ENCODE measurements at regions not wholly inside any gene's neighbourhood (a gene's known extent, or its start where the extent isn't known, plus 50 kb on each side); places are given as distances from the start of the nearest gene placed in this dataset.
"Not testable (repeated sequence)": the region's sequence is repeated elsewhere in the genome, so short reads cannot be mapped to it uniquely, and the experiment has no call there.

- in situ Hi-C loops (cut with HindIII; ENCODE audit: low sequenced_read_pairs), result no loop called here
Measured at GRCh38 chrX:120755066-120755846, 120.4 kb downstream of the CT47B1 start.

DNA sequence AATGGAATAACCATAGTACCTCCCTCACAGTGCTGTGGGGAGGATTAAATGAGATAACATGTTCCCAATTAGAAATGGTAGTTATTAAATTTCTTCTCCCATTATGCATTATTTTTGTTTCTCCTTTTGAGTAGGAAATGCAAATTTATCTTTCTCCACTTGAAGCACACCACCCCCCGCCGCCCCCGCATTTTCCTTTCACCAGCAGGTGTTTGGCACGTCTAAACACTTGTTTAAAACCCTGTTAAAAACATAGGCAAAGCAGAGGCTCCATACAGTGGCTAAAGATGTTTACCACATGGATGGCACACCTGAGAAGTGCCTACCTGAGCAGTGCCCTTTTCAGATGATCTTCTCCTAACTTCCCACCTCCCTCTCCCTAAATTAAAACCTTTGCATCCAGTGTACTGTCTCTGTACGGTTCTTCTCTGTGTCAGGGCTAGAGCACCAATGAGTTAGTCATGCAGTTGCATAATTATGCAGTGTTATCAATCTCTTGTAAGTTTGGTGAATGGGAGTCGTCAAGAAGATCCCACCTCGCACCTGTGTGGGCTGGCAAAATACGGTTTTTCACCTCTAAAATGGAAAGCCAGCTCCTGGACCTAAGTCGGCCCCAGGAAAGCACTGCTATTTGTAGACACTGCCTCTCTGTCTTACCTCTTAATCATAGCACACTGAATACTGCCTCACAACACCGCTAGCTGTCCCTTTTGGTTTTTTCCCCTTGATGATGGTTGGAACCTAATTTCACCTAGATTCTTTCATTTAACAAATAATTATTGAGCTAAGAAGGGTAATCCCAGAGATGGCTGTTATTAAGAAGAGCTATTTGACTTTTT, 122.0 kb downstream of the CT47B1 start:
- in situ Hi-C loops (cut with HindIII; ENCODE audit: low sequenced_read_pairs), result no loop called here
- DNase-seq (ENCODE audit: low spot score), result no peak

More at GRCh38 chrX:120755066-120755846, 120.4 kb downstream of the CT47B1 start:
- DNase-seq (ENCODE audit: low spot score), result no peak

GRCh38 chrX:120752431-120753082, 122.7 kb upstream of the C1GALT1C1 start:
- in situ Hi-C loops (cut with HindIII; ENCODE audit: low sequenced_read_pairs), result no loop called here
- DNase-seq (ENCODE audit: low spot score), result no peak

- DNase-seq (ENCODE audit: low spot score), result no peak
- in situ Hi-C loops (cut with HindIII; ENCODE audit: low sequenced_read_pairs), result no loop called here
Measured at GRCh38 chrX:120751683-120752082, 121.8 kb upstream of the C1GALT1C1 start.

DNA sequence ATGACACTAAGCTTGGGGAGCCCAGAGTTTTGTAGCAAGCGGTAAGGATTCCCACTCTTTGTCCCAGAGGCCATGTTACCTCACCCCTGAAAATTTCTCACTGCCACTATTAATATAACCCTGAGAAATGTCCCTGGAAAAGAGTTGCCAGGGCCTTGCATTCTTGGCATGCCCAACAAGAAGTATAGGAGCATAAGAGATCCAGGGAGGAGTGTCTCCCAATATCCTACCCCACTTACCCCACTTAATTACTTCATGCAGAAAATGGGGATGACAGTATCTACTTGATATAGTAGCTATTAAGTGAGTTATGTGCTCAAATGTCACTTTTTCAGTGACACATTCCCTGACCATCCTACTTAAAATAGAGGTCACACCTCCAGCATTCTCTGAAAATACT, 120.5 kb upstream of the C1GALT1C1 start:
- in situ Hi-C loops (cut with HindIII; ENCODE audit: low sequenced_read_pairs), result no loop called here

GRCh38 chrX:120749141-120749846, 119.4 kb upstream of the C1GALT1C1 start:
- in situ Hi-C loops (cut with HindIII; ENCODE audit: low sequenced_read_pairs), result no loop called here
- DNase-seq (ENCODE audit: low spot score), result no peak

More for the DNA sequence above, 120.5 kb upstream of the C1GALT1C1 start:
- DNase-seq (ENCODE audit: low spot score), result no peak

DNA sequence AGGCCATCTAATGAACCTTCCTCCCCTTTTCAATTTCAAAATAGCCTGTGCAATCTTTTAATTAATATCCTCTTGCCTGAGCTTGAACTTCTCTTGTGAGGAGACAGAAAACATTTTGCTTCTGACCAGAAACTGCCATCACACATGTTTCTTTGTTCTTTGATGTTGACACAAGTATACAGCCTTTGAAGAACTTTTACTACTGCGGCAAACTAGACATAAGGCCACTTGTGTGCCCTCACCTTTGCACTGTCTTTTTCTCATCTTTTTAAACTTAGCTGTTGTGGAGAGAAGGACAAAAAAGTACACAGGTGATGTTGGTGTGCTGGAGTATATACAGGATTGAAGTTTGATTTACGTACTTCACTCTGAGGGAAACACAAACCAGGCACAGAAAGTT, 116.3 kb upstream of the C1GALT1C1 start:
- in situ Hi-C loops (cut with HindIII; ENCODE audit: low sequenced_read_pairs), result no loop called here
- DNase-seq (ENCODE audit: low spot score), result no peak

DNA sequence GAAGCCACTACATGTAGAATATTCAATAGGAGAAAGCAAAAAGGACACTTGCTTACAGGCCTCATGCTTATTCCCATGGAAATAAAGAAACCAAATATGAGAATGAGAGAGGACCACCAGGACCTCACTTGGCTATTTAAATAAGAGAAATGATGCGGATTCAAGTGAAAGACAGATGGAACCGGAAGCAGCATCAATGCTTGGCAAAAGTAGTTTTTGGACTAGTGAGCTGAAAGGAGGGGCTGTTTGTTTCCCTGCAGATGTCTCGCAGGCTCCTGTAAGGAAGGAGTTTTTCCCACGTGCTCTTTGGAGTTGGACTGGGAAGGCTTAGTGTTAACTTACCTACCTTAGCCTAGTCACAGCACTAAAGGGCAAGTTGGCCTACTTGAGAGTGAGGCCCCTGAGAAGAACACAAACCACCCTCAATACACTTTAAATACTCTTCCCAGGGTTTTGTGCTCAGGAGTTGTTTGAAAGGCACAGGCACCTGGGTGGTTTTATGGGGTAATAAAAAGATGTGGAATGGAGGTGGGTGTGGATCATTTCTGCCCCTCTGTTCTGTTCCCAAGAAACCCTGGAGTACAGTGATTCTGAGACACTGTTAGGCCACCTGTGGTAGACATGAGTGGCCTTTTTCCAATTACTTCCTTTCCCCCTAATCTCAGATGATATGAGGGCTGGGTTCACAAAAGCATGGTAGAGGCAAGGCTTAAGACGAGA, 113.3 kb upstream of the C1GALT1C1 start:
- in situ Hi-C loops (cut with HindIII; ENCODE audit: low sequenced_read_pairs), result no loop called here
- no peak for DNase-seq (ENCODE audit: low spot score)

DNA sequence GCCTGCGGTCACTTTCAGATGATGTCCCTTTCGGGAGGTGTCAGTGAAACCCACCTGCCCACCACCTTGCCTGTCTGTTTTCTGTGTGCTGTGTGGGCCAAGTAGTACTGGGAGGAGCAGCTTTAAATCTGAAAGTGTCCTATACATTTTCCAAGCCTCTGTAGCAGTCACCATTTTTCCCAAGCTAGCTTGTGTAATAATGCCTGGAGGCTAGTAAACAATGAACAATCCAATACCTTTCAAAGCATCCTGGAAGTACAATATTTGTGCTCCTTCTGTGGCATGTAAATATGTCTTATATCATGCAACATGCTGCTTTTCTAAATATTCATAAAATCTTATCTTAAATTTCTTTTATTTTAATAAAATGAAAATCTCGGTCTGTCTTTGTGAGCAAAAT, 111.6 kb upstream of the C1GALT1C1 start:
- in situ Hi-C loops (cut with HindIII; ENCODE audit: low sequenced_read_pairs), result no loop called here
- DNase-seq (ENCODE audit: low spot score), result no peak

DNA sequence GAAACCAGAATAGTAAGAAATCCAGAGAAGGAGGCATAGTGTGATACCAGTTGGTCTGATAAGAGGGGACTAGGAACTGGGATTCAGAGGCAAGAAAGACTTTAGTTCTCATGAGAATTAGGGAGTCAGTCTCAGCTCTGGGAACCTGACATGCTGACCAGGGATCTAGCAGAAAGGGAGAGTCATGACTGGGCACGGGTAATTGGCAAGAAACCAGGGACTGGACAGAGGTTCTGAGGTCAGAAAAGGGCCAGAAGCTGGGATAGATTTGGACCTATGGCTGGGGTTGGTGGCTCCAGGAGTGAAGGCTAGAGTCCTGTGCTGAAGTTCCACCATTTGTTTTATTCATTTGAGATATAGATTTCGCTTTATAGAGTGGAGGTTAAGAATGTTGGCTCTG, 110.2 kb upstream of the C1GALT1C1 start:
- in situ Hi-C loops (cut with HindIII; ENCODE audit: low sequenced_read_pairs), result no loop called here
- no peak for DNase-seq (ENCODE audit: low spot score)

GRCh38 chrX:120739300-120739699, 109.4 kb upstream of the C1GALT1C1 start:
- no peak for DNase-seq (ENCODE audit: low spot score)
- in situ Hi-C loops (cut with HindIII; ENCODE audit: low sequenced_read_pairs), result no loop called here

DNA sequence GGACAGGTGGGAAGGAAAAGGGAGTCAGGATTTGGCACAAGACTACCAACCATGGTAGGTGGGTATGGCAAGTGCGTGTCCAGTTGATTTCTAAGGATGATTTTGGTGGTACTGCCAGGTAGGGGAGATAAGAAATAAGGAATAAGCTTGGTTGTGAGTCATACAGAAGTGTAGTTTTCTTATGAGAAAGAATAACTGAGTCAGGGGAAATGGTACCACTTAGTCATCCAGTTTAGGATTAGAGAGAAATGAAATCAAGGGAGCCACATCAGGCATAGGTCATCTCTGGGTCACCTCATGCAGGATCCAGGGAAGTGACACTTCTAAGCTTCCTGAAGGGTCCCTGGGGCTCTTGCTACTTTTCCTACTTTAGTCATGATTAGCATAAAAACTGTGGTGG, 107.1 kb upstream of the C1GALT1C1 start:
- in situ Hi-C loops (cut with HindIII; ENCODE audit: low sequenced_read_pairs), result no loop called here
- DNase-seq (ENCODE audit: low spot score), result no peak

GRCh38 chrX:120735966-120736365, 106.1 kb upstream of the C1GALT1C1 start:
- no peak for DNase-seq (ENCODE audit: low spot score)
- in situ Hi-C loops (cut with HindIII; ENCODE audit: low sequenced_read_pairs), result no loop called here

- in situ Hi-C loops (cut with HindIII; ENCODE audit: low sequenced_read_pairs), result no loop called here
- DNase-seq (ENCODE audit: low spot score), result no peak
Measured at GRCh38 chrX:120732879-120733278, 103.0 kb upstream of the C1GALT1C1 start.

- no peak for DNase-seq (ENCODE audit: low spot score)
- in situ Hi-C loops (cut with HindIII; ENCODE audit: low sequenced_read_pairs), result no loop called here
Measured at GRCh38 chrX:120732461-120732860, 102.6 kb upstream of the C1GALT1C1 start.

GRCh38 chrX:120731386-120731785, 101.5 kb upstream of the C1GALT1C1 start:
- no peak for DNase-seq (ENCODE audit: low spot score)
- in situ Hi-C loops (cut with HindIII; ENCODE audit: low sequenced_read_pairs), result no loop called here

DNA sequence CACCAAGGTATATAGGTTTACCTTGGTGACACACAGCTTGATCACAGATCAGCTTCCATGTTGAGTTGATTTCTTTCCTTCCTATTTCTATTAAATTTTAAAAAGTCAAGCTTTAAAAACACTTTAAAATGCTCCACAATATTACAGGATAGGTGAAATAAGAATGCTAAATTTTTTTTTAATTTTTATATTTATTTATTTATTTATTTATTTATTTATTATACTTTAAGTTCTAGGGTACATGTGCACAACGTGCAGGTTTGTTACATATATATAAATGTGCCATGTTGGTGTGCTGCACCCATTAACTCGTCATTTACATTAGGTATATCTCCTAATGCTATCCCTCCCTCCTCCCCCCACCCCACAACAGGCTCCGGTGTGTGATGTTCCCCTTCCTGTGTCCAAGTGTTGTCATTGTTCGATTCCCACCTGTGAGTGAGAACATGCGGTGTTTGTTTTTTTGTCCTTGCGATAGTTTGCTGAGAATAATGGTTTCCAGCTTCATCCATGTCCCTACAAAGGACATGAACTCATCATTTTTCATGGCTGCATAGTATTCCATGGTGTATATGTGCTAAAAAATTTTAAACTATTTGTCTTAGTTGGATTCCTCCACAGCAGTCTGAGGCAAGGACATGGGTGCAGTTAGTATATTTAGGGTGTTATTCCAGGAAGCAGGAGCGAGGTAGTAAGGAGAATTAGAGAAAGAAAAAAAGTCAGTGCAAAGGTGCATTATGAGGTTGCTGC, 99.8 kb upstream of the C1GALT1C1 start:
- in situ Hi-C loops (cut with HindIII; ENCODE audit: low sequenced_read_pairs); DNase-seq (ENCODE audit: low spot score): not testable (repeated sequence)

- DNase-seq (ENCODE audit: low spot score), result no peak
- in situ Hi-C loops (cut with HindIII; ENCODE audit: low sequenced_read_pairs), result no loop called here
Measured at GRCh38 chrX:120727911-120728310, 98.1 kb upstream of the C1GALT1C1 start.
